ENCODE measurements at regions not wholly inside any gene's neighbourhood (a gene's known extent, or its start where the extent isn't known, plus 50 kb on each side); places are given as distances from the start of the nearest gene placed in this dataset.

DNA sequence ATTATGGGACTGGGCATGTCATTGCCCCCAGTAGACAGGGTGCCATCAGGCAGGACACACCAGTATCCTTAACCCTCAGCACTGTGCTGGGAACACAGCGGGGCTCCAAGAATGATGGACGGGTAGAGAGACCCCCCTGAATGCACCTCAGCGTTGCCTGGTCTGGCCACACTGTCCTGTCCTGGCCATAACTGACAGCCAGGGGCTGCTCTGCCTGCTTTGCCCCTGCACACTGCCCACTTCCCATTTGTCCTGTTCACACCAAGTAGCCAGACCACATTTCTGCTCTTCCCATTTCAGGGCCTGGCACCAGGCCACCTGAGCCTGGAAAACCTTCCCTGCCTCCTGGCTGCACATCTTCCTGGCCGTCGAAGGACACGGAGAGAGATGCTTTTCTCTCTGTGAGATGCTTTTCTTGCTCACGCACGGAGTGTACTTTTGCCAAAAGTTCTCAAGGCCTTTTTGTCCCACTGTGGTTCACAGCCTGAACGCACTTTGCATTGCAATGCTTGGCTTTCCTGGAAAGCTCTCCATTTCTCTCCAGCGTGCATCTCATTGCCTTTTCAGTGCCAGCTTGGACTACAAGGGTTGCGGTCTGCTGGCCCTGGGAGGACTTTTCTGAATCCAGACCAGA lies 131.0 kb upstream of the EEPD1 start:
- Mint-ChIP-seq H3K4me1 (no peaks in the 10 kb centered on the region), H3K27ac (no peak overlapping the region), H3K27me3 (peaks cover 1% of the 10 kb centered on the region), H3K4me3 (no peak overlapping the region), H3K9me3 (no peaks in the 10 kb centered on the region)
- ATAC-seq (no peak), DNase-seq (no peak)

DNA sequence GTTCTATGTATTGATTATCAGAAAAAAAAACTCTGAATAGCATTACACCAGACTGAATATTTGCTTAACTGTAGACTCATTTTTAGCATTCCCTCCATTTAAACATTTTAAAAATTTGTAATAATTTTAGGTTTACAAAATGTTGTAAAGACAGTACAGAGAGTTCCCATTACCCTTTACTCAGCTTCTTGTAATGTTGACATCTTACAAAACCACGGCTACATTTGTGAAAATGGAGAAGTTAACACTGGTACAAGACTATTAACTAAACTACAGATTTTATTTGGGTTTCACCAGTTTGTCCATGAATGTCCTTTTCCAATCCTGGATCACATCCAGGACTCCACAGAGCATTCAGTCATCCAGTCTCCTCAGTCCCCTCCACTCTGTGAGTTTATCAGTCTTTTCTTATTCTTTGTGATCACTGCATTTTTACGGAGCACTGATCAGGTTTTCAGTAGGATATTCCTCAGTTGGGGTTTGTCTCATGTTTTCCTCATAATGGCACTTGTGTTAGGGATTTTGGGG lies 130.0 kb upstream of the EEPD1 start:
- peaks cover 12% of the 10 kb centered on the region for H3K27me3 Mint-ChIP-seq
- H3K4me1 Mint-ChIP-seq = no peaks in the 10 kb centered on the region
- ATAC-seq (no peak), DNase-seq (no peak)
- no peak overlapping the region for H3K4me3 Mint-ChIP-seq
- no peak overlapping the region for H3K27ac Mint-ChIP-seq
- H3K9me3 Mint-ChIP-seq = no peaks in the 10 kb centered on the region

DNA sequence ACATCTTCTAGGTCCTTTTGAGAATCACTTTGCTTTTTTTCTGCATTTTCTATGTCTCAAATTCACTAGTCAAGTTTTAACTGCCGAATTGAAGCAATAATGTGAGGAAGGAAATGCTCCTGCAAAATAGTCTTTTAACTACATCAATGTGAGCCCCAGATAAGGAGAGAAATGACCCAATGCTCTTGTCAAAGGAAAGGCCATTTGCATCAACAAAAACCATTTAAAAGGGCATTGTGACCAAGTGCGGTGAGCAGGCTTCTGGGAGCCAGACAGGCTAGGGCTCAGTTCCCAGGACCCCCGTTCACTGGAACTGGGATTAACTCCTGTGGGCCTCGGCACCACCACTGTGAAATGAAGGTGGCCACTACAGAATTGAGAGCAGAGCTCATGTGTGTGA lies 127.9 kb upstream of the EEPD1 start:
- no peaks in the 10 kb centered on the region for H3K4me1 Mint-ChIP-seq
- DNase-seq = no peak
- H3K9me3 Mint-ChIP-seq = no peaks in the 10 kb centered on the region
- no peak for ATAC-seq
- H3K4me3 Mint-ChIP-seq = no peak overlapping the region
- H3K27me3 Mint-ChIP-seq = peaks cover 14% of the 10 kb centered on the region
- H3K27ac Mint-ChIP-seq = no peak overlapping the region

DNA sequence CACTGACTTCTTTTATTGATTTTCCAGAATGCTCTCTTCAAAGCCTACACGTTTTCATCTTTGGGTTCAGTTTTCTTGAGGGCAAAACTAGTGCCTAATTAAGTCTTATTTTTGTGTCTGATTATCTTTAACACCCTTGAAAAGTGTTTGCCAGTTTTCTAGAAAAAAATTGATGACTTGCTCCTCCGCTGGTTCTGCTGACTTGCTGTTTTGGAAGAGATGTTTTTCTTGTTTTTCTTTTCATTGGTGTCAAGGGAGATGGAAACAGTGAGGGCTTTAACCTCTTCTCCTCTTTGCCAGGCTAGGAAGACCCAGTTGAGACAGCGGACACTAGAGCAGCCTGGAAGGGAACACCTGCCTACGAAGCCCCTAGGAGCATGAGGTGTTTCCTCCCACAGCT lies 123.7 kb upstream of the EEPD1 start:
- Mint-ChIP-seq H3K27me3 (peaks cover 23% of the 10 kb centered on the region), H3K4me3 (no peak overlapping the region), H3K9me3 (no peaks in the 10 kb centered on the region), H3K4me1 (no peaks in the 10 kb centered on the region), H3K27ac (no peak overlapping the region)
- no peak for DNase-seq
- ATAC-seq = no peak

DNA sequence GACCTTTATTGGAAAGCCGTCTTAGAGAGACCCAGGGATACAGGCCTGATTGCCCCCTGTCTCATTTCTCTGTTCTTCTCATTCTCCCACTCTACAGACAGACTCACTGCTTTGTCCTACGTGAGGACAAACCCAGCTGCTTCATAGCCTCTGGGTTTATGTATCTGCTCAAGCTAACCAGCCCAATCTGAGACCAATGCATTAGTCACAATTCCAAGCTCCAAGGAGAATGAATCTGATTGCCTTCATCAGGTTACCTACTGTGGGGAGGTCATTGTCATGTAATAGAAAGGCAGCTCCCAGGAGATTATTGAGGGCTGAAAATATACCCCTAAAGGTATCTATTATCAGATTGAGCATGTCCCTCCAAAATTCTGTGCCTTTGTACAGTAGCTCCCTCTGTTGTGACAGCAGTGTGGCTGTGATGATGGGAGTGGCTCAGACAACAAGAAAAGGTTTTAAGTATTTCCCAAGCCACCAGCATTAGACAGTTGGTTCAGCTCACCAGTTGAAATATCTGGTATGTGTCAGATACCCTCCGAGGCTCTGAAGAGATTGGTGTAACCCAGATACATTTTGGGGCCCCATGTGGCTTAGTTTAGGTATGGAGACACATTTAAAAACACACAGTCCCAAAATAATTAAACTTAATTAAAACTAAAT lies 123.1 kb upstream of the EEPD1 start:
- ATAC-seq = no peak
- no peak for DNase-seq
- H3K27ac Mint-ChIP-seq = no peak overlapping the region
- no peak overlapping the region for H3K4me3 Mint-ChIP-seq
- H3K27me3 Mint-ChIP-seq = peaks cover 23% of the 10 kb centered on the region
- H3K9me3 Mint-ChIP-seq = no peaks in the 10 kb centered on the region
- H3K4me1 Mint-ChIP-seq = no peaks in the 10 kb centered on the region

DNA sequence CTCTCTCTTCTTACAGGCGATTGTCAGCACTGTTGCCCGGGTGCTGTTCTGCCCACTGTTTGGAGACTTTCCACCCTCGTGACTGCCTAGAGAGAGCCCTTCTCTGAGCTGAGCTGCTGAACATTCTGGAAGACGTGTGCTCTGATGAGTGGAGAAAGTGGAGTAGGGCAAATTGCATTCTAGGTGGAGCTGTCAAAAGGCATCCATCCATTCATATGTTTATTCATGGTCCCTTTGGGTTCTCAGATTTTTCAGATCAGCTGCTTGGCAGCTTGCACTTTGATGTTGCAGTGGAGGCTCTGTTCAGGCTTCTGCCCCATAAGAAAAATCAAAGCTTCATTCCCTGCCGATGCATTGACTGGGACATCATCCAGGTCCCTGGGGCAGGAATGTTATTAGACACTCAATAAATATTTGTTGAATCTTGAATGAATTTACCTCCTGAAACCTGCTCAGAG lies 120.7 kb upstream of the EEPD1 start:
- ATAC-seq (no peak), DNase-seq (no peak)
- Mint-ChIP-seq H3K27me3 (peaks cover 23% of the 10 kb centered on the region), H3K4me3 (no peak overlapping the region), H3K9me3 (no peaks in the 10 kb centered on the region), H3K27ac (no peak overlapping the region), H3K4me1 (no peaks in the 10 kb centered on the region)

DNA sequence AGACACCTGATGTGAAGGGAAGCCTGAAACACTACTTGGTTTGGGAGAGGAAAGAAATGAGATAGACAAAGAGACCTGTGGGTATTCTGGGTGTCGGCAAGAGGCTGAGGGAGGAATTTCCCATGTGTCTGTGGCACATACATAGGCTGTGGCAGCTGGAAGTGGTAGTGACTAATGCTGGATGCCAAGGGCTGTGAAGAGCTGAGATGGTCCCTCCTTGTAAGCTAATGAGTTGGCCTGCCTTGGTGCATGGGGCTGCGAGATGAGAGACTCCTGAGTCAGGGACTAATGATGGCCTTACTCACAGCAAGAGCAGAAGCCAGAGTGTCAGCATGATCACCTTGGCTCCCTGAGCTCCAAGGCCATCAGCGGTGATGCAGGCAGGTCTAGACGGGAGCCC lies 119.0 kb upstream of the EEPD1 start:
- H3K9me3 Mint-ChIP-seq = no peaks in the 10 kb centered on the region
- no peak for DNase-seq
- H3K4me1 Mint-ChIP-seq = no peaks in the 10 kb centered on the region
- no peak overlapping the region for H3K27ac Mint-ChIP-seq
- no peak overlapping the region for H3K4me3 Mint-ChIP-seq
- peaks cover 14% of the 10 kb centered on the region for H3K27me3 Mint-ChIP-seq
- ATAC-seq = no peak

DNA sequence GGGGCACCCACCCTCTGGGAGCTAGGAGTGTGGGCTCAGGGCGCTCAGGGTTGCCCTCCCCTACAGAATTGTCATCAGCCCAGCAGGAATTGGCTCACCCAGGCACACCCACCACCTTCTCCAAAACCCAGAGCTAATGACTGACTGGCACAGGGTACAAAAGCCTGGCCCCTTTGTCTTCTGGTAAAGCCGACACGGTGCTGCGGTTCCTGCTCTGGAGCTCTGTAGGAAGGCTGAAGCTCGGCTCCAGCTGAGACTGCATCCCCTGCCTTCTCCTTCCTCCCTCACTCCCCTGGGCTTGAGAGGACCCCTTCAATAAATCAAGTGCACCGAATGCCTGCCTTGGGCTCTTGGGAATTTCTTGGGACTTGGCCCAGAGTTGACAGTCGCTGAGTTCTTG lies 117.9 kb upstream of the EEPD1 start:
- no peak overlapping the region for H3K4me3 Mint-ChIP-seq

DNA sequence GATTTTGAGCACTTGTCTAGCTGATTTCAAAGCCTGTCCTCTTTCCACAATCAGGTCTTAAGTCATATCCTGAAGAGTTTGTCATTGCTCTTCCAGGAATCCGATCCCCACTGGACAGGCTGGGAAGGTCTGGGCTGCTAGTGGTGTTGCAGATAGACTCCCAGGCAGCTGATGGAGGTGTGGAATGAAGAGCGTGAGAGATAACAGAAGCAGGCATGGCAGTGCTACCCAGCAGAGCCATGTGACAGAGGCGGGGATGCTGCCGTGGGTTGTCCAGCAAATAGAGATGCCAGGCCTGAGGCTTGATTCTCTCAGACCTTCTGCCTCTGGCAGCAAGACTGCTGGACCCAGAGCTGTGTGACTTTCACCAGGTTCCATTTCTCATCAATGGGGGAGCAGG lies 116.5 kb upstream of the EEPD1 start:
- Mint-ChIP-seq H3K4me3 (no peak overlapping the region), H3K27ac (peak overlapping the region in 1 of 2 donors; percentile 77), H3K27me3 (peaks cover 5% of the 10 kb centered on the region), H3K9me3 (no peaks in the 10 kb centered on the region), H3K4me1 (no peaks in the 10 kb centered on the region)
- ATAC-seq (no peak), DNase-seq (no peak)

More for the DNA sequence above, 117.9 kb upstream of the EEPD1 start:
- no peaks in the 10 kb centered on the region for H3K9me3 Mint-ChIP-seq
- no peak for DNase-seq
- ATAC-seq = no peak
- H3K4me1 Mint-ChIP-seq = no peaks in the 10 kb centered on the region
- H3K27ac Mint-ChIP-seq = no peak overlapping the region
- peaks cover 14% of the 10 kb centered on the region for H3K27me3 Mint-ChIP-seq

DNA sequence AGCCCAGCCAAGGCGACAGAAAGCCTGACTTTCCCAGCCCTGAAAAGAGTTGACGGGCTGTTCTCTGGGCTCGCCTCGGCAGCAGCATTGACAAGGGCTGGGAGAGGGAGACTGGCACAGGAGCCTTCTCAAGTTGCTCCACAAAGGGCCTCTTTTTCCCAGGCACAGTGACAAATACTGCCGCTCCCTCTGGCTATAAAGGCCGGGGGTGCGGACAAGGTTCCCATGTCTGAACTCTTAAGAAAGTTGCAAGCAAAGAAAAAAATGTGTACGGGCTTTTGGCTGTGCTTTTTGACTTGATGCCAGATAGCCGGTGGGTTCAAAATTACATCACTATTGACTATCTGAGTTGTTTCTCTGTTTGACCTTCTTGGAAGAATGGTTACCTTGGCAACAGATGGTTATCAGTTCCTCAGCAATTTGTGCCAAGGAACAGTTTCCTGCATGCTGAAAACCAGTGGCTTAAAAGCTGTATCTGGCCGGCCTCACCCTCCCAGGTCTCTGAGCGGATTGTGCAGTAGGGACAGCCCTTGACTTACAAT lies 115.9 kb upstream of the EEPD1 start:
- H3K27ac Mint-ChIP-seq = no peak overlapping the region
- H3K4me3 Mint-ChIP-seq = no peak overlapping the region
- no peaks in the 10 kb centered on the region for H3K4me1 Mint-ChIP-seq
- DNase-seq = no peak
- no peaks in the 10 kb centered on the region for H3K9me3 Mint-ChIP-seq
- H3K27me3 Mint-ChIP-seq = peaks cover 5% of the 10 kb centered on the region
- no peak for ATAC-seq

DNA sequence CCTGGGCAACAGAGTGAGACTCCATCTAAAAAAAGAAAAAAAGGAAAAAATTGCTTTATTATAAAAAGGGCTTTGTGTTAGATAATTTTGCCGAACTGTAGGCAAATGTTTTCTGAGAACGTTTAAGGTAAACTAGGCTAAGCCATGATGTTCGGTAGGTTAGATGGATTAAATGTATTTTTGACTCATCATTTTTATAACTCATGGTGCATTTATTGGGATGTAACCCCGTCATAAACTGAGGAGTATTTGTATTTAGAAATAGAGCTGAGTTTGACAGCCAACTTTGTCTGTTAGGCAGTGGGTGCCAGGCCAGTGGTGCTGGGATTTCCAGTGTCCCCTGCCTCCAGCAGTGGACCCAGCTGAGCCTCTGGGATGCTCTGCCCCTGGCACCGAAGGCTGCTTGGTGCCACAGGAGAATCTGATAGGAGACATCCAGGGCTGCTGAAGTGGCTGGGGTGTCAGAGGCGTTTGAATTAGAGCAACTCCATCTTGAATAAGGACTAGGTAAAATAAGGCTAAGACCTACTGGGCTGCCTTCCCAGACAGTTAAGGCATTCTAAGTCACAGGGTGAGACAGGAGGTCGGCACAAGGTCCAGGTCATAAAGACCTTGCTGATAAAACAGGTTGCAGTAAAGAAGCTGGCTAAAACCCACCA lies 114.9 kb upstream of the EEPD1 start:
- no peak for DNase-seq
- Mint-ChIP-seq H3K4me1 (no peaks in the 10 kb centered on the region), H3K27ac (no peak overlapping the region), H3K9me3 (no peaks in the 10 kb centered on the region), H3K27me3 (peaks cover 5% of the 10 kb centered on the region), H3K4me3 (no peak overlapping the region)
- no peak for ATAC-seq

DNA sequence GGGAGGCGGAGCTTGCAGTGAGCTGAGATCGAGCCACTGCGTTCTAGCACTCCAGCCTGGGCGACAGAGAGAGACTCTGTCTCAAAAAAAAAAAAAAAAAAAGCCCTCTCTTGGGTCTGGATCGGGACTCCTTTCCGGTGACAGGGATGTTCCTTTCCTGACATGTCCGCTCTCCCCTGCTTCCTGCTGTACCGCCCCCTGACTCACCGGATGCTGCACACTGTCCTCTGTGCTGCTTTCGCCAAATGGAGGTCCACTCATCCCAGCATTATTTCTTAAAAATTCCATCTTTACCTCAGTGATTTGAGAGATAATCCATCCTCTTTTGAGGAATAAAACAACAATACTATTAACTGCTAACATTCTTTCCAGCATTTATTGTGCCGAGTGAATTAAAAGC lies 113.8 kb upstream of the EEPD1 start:
- Mint-ChIP-seq H3K27me3 (peaks cover 5% of the 10 kb centered on the region), H3K9me3 (no peaks in the 10 kb centered on the region), H3K27ac (no peak overlapping the region), H3K4me1 (no peaks in the 10 kb centered on the region), H3K4me3 (no peak overlapping the region)
- ATAC-seq (no peak), DNase-seq (no peak)

DNA sequence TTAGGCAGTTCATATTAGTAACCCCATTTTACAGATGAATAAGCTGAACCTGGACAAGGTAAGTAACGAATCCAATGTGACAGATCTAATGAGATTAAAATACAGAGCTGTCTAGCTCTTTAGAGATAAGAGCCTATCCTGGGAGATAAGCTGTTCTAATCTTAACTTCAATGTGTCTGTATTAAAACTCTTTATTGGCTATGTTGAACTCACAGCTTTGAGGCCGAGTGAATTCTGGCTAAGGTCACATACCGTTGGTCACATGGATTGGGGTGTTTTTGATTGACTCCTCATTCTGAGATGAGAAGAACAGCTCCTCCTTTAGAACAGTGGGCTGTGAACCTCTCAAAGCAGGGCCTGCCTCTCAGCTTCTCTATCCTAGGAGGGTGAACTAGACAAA lies 113.4 kb upstream of the EEPD1 start:
- DNase-seq (no peak), ATAC-seq (no peak)
- no peaks in the 10 kb centered on the region for H3K9me3 Mint-ChIP-seq
- H3K27me3 Mint-ChIP-seq = peaks cover 5% of the 10 kb centered on the region
- H3K4me1 Mint-ChIP-seq = no peaks in the 10 kb centered on the region
- no peak overlapping the region for H3K4me3 Mint-ChIP-seq
- H3K27ac Mint-ChIP-seq = peak overlapping the region in 1 of 2 donors; percentile 2

DNA sequence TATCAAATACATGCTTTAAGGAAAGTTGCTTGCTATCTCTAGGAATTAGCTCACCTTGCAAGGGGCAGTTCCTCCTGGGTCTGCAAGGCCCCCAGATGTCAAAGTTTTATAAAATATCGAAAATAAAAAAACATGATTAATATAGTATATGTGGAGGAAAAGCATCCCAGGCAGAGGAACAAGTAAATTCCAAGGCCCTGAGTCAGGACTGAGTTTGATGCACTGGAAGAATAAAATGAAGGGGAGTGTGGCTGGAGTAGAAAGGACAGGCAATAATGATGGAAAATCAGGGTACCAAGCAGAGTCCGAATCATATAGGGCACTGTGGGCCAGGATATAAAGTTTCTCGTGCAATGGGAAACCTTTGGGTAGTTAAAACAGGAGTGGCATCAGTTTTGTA lies 112.4 kb upstream of the EEPD1 start:
- H3K27ac Mint-ChIP-seq = peak overlapping the region in 1 of 2 donors; percentile 3
- no peak for ATAC-seq
- no peaks in the 10 kb centered on the region for H3K4me1 Mint-ChIP-seq
- H3K9me3 Mint-ChIP-seq = no peaks in the 10 kb centered on the region
- no peak for DNase-seq
- H3K4me3 Mint-ChIP-seq = no peak overlapping the region
- H3K27me3 Mint-ChIP-seq = peaks cover 5% of the 10 kb centered on the region

DNA sequence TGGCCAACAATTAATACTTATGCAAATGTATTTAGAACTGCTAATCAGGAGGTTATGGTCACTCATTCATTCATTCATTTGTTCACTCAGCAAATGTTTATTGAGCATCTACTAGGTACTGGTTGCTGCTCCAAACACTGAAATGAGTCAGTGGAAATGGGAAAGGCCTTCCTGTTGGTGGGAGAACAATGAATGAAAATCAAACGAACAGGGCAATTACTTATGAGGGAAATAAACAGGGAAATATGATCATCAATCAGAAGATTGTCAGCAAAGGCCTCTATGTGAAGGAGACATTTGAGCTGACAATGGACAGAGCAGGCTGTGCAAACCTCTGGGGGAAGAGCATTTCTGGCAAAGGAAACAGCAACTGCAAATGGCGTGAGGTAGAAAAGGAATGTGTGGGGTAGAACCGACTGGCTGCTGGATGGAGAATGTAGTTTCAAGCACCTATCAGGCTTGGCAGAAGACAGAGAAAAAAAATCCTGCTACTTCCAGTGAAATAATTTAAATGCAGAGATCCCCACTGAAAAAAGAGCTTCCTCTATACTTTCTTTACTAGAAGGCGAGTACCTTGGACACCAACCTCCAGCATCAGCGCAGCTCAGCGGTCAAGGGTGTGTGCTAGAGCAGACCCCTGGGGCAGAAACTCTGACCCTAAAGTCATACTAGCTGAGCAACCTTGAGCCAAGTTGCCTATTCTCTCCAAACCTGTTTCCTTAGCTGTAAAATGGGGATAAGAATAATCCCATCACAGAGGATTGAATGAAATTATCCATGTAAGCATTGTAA lies 108.8 kb upstream of the EEPD1 start:
- DNase-seq (no peak), ATAC-seq (no peak)
- no peaks in the 10 kb centered on the region for H3K9me3 Mint-ChIP-seq
- H3K27ac Mint-ChIP-seq = no peak overlapping the region
- H3K4me1 Mint-ChIP-seq = no peaks in the 10 kb centered on the region
- H3K27me3 Mint-ChIP-seq = no peaks in the 10 kb centered on the region
- H3K4me3 Mint-ChIP-seq = no peak overlapping the region
